AG10803 (cell line): ENCODE measurements at regions not wholly inside any gene's neighbourhood (a gene's known extent, or its start where the extent isn't known, plus 50 kb on each side); places are given as distances from the start of the nearest gene placed in this dataset.

Experiments used
- DNase-seq: peaks from one replicate; pipeline ENCODE4 v3.0.0; 2010; ENCODE audit warnings: low read depth
- H3K4me3 ChIP-seq: 2 replicates; pipeline ENCODE4 v1.5.1; 2011; ENCODE audit warnings: mild to moderate bottlenecking, low read length, control low read depth
- TF ChIP-seq, protein P1 (sequence below): conservative IDR thresholded peaks from 2 replicates; pipeline ENCODE4 v1.5.1; 2011; ENCODE audit warnings: mild to moderate bottlenecking, low read length, control low read depth, inconsistent platforms

DNA sequence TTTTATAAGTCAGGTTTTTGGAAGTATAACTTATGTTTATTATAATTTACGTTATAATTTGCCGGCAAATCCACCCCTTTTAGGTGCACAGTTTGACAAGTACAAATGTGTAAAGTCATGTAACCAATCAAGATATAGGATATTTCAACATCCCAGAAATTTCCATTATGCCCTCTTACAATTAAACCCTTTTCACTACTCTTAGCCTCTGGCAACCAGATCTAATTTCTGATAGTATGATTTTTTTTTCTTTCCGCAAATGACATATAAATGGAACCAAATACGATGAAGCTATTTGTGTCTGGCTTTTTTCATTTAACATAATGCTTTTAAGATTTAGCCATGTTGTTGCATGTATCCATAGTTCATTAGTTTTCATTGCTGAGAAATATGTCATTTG, 69.5 kb upstream of the HTATIP2 start:
- no peak for DNase-seq
- TF ChIP-seq, protein P1, sequence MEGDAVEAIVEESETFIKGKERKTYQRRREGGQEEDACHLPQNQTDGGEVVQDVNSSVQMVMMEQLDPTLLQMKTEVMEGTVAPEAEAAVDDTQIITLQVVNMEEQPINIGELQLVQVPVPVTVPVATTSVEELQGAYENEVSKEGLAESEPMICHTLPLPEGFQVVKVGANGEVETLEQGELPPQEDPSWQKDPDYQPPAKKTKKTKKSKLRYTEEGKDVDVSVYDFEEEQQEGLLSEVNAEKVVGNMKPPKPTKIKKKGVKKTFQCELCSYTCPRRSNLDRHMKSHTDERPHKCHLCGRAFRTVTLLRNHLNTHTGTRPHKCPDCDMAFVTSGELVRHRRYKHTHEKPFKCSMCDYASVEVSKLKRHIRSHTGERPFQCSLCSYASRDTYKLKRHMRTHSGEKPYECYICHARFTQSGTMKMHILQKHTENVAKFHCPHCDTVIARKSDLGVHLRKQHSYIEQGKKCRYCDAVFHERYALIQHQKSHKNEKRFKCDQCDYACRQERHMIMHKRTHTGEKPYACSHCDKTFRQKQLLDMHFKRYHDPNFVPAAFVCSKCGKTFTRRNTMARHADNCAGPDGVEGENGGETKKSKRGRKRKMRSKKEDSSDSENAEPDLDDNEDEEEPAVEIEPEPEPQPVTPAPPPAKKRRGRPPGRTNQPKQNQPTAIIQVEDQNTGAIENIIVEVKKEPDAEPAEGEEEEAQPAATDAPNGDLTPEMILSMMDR, result no peak
- no peak overlapping the region for H3K4me3 ChIP-seq

GRCh38 chr11:20293531-20293930, 70.0 kb upstream of the HTATIP2 start:
- TF ChIP-seq, protein P1, result no peak
- H3K4me3 ChIP-seq, result no peak overlapping the region
- DNase-seq, result no peak

GRCh38 chr11:20289732-20290131, 73.8 kb upstream of the HTATIP2 start:
- TF ChIP-seq, protein P1, result no peak
- H3K4me3 ChIP-seq, result no peak overlapping the region
- no peak for DNase-seq

- TF ChIP-seq, protein P1, result no peak
- DNase-seq, result no peak
- H3K4me3 ChIP-seq, result no peak overlapping the region
Measured at GRCh38 chr11:20283475-20283874, 80.0 kb upstream of the HTATIP2 start.

- TF ChIP-seq, protein P1, result no peak
Measured at GRCh38 chr11:20278727-20279126, 84.8 kb upstream of the HTATIP2 start.

DNA sequence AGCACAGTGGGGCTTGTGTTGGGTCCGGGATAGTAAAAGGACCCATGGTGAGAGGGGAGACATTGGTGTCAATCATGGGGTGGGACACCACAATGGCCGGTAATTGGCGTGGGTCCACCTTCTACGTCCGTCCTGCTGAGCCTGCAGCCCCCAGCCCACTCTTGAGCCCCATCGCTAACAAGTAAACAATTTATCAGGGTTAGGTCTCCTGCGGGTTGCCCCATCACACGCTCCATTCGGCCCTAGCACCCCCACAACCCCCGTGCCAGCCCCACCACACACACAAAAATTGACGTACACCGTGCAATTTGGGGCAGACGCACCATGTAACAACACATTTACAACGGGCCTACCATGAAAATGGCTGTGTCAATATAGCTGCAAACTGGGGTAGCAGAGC, 86.5 kb upstream of the HTATIP2 start:
- no peak for DNase-seq
- H3K4me3 ChIP-seq, result no peak overlapping the region
- TF ChIP-seq, protein P1, result no peak

More at GRCh38 chr11:20278727-20279126, 84.8 kb upstream of the HTATIP2 start:
- no peak overlapping the region for H3K4me3 ChIP-seq
- DNase-seq, result no peak

- TF ChIP-seq, protein P1, result no peak
- no peak for DNase-seq
- H3K4me3 ChIP-seq, result no peak overlapping the region
Measured at GRCh38 chr11:20275987-20276965, 87.2 kb upstream of the HTATIP2 start.
